ENCODE measurements at regions not wholly inside any gene's neighbourhood (a gene's known extent, or its start where the extent isn't known, plus 50 kb on each side); places are given as distances from the start of the nearest gene placed in this dataset.

- DNase-seq (ENCODE audit: low spot score) = no peak
Observed at GRCh38 chr16:73887911-73888310, 408.7 kb upstream of the PSMD7 start.

- DNase-seq (ENCODE audit: low spot score) = no peak
Observed at GRCh38 chr16:73886426-73886825, 410.2 kb upstream of the PSMD7 start.

- DNase-seq (ENCODE audit: low spot score) = no peak
Observed at GRCh38 chr16:73885319-73885718, 411.3 kb upstream of the PSMD7 start.

GRCh38 chr16:73883841-73884240, 412.8 kb upstream of the PSMD7 start:
- DNase-seq (ENCODE audit: low spot score) = no peak

- no peak for DNase-seq (ENCODE audit: low spot score)
Observed at GRCh38 chr16:73883126-73883525, 413.5 kb upstream of the PSMD7 start.

GRCh38 chr16:73882651-73883050, 414.0 kb upstream of the PSMD7 start:
- DNase-seq (ENCODE audit: low spot score) = no peak

GRCh38 chr16:73882033-73882432, 414.6 kb upstream of the PSMD7 start:
- no peak for DNase-seq (ENCODE audit: low spot score)

- no peak for DNase-seq (ENCODE audit: low spot score)
Observed at GRCh38 chr16:73879621-73880020, 417.0 kb upstream of the PSMD7 start.

GRCh38 chr16:73878611-73879010, 418.0 kb upstream of the PSMD7 start:
- DNase-seq (ENCODE audit: low spot score) = no peak

- DNase-seq (ENCODE audit: low spot score) = no peak
Observed at GRCh38 chr16:73877150-73877549, 419.5 kb upstream of the PSMD7 start.

- DNase-seq (ENCODE audit: low spot score) = no peak
Observed at GRCh38 chr16:73875996-73876690, 420.5 kb upstream of the PSMD7 start.

- no peak for DNase-seq (ENCODE audit: low spot score)
Observed at GRCh38 chr16:73874324-73874723, 422.3 kb upstream of the PSMD7 start.

- no peak for DNase-seq (ENCODE audit: low spot score)
Observed at GRCh38 chr16:73873643-73874042, 423.0 kb upstream of the PSMD7 start.

- DNase-seq (ENCODE audit: low spot score) = no peak
Observed at GRCh38 chr16:73872856-73873255, 423.8 kb upstream of the PSMD7 start.

GRCh38 chr16:73871088-73871733, 425.4 kb upstream of the PSMD7 start:
- no peak for DNase-seq (ENCODE audit: low spot score)

- no peak for DNase-seq (ENCODE audit: low spot score)
Observed at GRCh38 chr16:73869126-73869525, 427.5 kb upstream of the PSMD7 start.

GRCh38 chr16:73864868-73865267, 431.7 kb upstream of the PSMD7 start:
- DNase-seq (ENCODE audit: low spot score) = no peak

GRCh38 chr16:73858326-73858725, 438.3 kb upstream of the PSMD7 start:
- no peak for DNase-seq (ENCODE audit: low spot score)

GRCh38 chr16:73853968-73854367, 442.6 kb upstream of the PSMD7 start:
- DNase-seq (ENCODE audit: low spot score) = no peak

GRCh38 chr16:73852561-73852960, 444.1 kb upstream of the PSMD7 start:
- DNase-seq (ENCODE audit: low spot score) = no peak

GRCh38 chr16:73848993-73849392, 447.6 kb upstream of the PSMD7 start:
- DNase-seq (ENCODE audit: low spot score) = no peak

- DNase-seq (ENCODE audit: low spot score) = no peak
Observed at GRCh38 chr16:73847090-73847489, 449.5 kb upstream of the PSMD7 start.

- no peak for DNase-seq (ENCODE audit: low spot score)
Observed at GRCh38 chr16:73846356-73846755, 450.3 kb upstream of the PSMD7 start.
